ENCODE measurements at regions not wholly inside any gene's neighbourhood (a gene's known extent, or its start where the extent isn't known, plus 50 kb on each side); places are given as distances from the start of the nearest gene placed in this dataset.

GRCh38 chr2:152827944-152828343, 109.5 kb downstream of the ARL6IP6 start:
- no peak for DNase-seq (ENCODE audit: low spot score in 2 of 2)
- Histone ChIP-seq H3K9me3 (no peaks in the 10 kb centered on the region), H3K27ac (no peak overlapping the region), H3K27me3 (no peaks in the 10 kb centered on the region), H3K4me1 (no peaks in the 10 kb centered on the region), H3K4me3 (no peak overlapping the region), H3K36me3 (no peaks in the 10 kb centered on the region)
- TF ChIP-seq CTCF (IDR thresholded peaks at IDR 0.05) (no peak), POLR2A (IDR thresholded peaks at IDR 0.05) (no peak)
- intact Hi-C loops (cut with DNase I; ENCODE audit: low total_unique reads): no loop called here

GRCh38 chr2:152826581-152827279, 108.3 kb downstream of the ARL6IP6 start:
- no peak overlapping the region for H3K27ac ChIP-seq
- intact Hi-C loops (cut with DNase I; ENCODE audit: low total_unique reads): no loop called here
- DNase-seq (ENCODE audit: low spot score in 2 of 2): no peak

GRCh38 chr2:152825834-152826233, 107.4 kb downstream of the ARL6IP6 start:
- Histone ChIP-seq H3K36me3 (no peaks in the 10 kb centered on the region), H3K27ac (no peak overlapping the region), H3K4me3 (no peak overlapping the region), H3K9me3 (no peaks in the 10 kb centered on the region), H3K4me1 (no peaks in the 10 kb centered on the region), H3K27me3 (no peaks in the 10 kb centered on the region)
- DNase-seq (ENCODE audit: low spot score in 2 of 2): no peak
- intact Hi-C loops (cut with DNase I; ENCODE audit: low total_unique reads): no loop called here
- TF ChIP-seq CTCF (IDR thresholded peaks at IDR 0.05) (no peak), POLR2A (IDR thresholded peaks at IDR 0.05) (no peak), POLR2AphosphoS5 (IDR thresholded peaks at IDR 0.05) (no peak)

More at GRCh38 chr2:152826581-152827279, 108.3 kb downstream of the ARL6IP6 start:
- no peak for TF ChIP-seq POLR2AphosphoS5 (IDR thresholded peaks at IDR 0.05)
- TF ChIP-seq CTCF (IDR thresholded peaks at IDR 0.05): no peak
- TF ChIP-seq POLR2A (IDR thresholded peaks at IDR 0.05): no peak
- Histone ChIP-seq H3K9me3 (no peaks in the 10 kb centered on the region), H3K36me3 (no peaks in the 10 kb centered on the region), H3K4me3 (no peak overlapping the region), H3K27me3 (no peaks in the 10 kb centered on the region), H3K4me1 (no peaks in the 10 kb centered on the region)

GRCh38 chr2:152823905-152824304, 105.5 kb downstream of the ARL6IP6 start:
- TF ChIP-seq POLR2AphosphoS5 (IDR thresholded peaks at IDR 0.05) (no peak), CTCF (IDR thresholded peaks at IDR 0.05) (no peak), POLR2A (IDR thresholded peaks at IDR 0.05) (no peak)
- H3K27ac ChIP-seq: no peak overlapping the region
- no peaks in the 10 kb centered on the region for H3K36me3 ChIP-seq
- intact Hi-C loops (cut with DNase I; ENCODE audit: low total_unique reads): no loop called here
- no peaks in the 10 kb centered on the region for H3K9me3 ChIP-seq
- no peaks in the 10 kb centered on the region for H3K27me3 ChIP-seq
- no peak overlapping the region for H3K4me3 ChIP-seq
- no peaks in the 10 kb centered on the region for H3K4me1 ChIP-seq
- no peak for DNase-seq (ENCODE audit: low spot score in 2 of 2)

GRCh38 chr2:152822676-152823075, 104.3 kb downstream of the ARL6IP6 start:
- intact Hi-C loops (cut with DNase I; ENCODE audit: low total_unique reads): no loop called here
- no peak for DNase-seq (ENCODE audit: low spot score in 2 of 2)
- H3K9me3 ChIP-seq: no peaks in the 10 kb centered on the region
- no peak overlapping the region for H3K4me3 ChIP-seq
- no peak overlapping the region for H3K27ac ChIP-seq
- TF ChIP-seq POLR2AphosphoS5 (IDR thresholded peaks at IDR 0.05): no peak
- no peaks in the 10 kb centered on the region for H3K4me1 ChIP-seq
- no peaks in the 10 kb centered on the region for H3K36me3 ChIP-seq
- no peaks in the 10 kb centered on the region for H3K27me3 ChIP-seq
